H1 (cell line): ENCODE measurements at regions not wholly inside any gene's neighbourhood (a gene's known extent, or its start where the extent isn't known, plus 50 kb on each side); places are given as distances from the start of the nearest gene placed in this dataset.

Source experiments
- CTCF ChIA-PET: fragments of 300-600 bp; sonication (Branson Sonifier 250); formaldehyde crosslinking; loops from one replicate; lab custom pipeline; 2021; ENCODE audit not compliant: partially characterized antibody; lab: Charles Lee
- POLR2A ChIA-PET: fragments of 300-600 bp; sonication (Branson Sonifier 250); formaldehyde crosslinking; loops from one replicate; lab custom pipeline; 2021; ENCODE audit warnings: inconsistent platforms; ENCODE audit not compliant: partially characterized antibody; lab: Charles Lee
- DNase-seq, 2 experiments: peaks; one replicate each; pipeline versions ENCODE4 v3.0.0 to v3.0.0-alpha.2; 2010 to 2022; ENCODE audit warnings: low spot score in 2 of 2, low read depth in 1 of 2, mixed read lengths in 1 of 2
- FAIRE-seq: peaks from 2 replicates; lab custom pipeline; 2011; peaks lifted over from hg19 to GRCh38; lab: Jason Lieb, UNC
- H2AFZ ChIP-seq: 2 replicates; pipeline ENCODE4 v1.8.1; 2012; ENCODE audit warnings: low read length, inconsistent platforms
- H2AK5ac ChIP-seq: 2 replicates; pipeline ENCODE4 v1.6.1; 2013; ENCODE audit warnings: low read depth, low read length
- H2BK120ac ChIP-seq: replicated peaks from 2 replicates; pipeline ENCODE3; 2013; ENCODE audit warnings: low read depth, low read length, inconsistent platforms
- H2BK12ac ChIP-seq: 2 replicates; pipeline ENCODE4 v1.6.1; 2013; ENCODE audit warnings: low read depth, low read length
- H2BK15ac ChIP-seq: 2 replicates; pipeline ENCODE4 v1.6.1; 2013; ENCODE audit warnings: low read length
- H2BK20ac ChIP-seq: 2 replicates; pipeline ENCODE4 v1.6.1; 2013; ENCODE audit warnings: low read length
- H2BK5ac ChIP-seq: 2 replicates; pipeline ENCODE4 v1.6.1; 2013; ENCODE audit warnings: low read depth, low read length
- H3K14ac ChIP-seq: 2 replicates; pipeline ENCODE4 v1.6.1; 2013; ENCODE audit warnings: inconsistent platforms; ENCODE audit not compliant: insufficient read length
- H3K18ac ChIP-seq: 2 replicates; pipeline ENCODE4 v1.6.1; 2013; ENCODE audit warnings: low read length; ENCODE audit errors: extremely low read depth
- H3K23ac ChIP-seq: 2 replicates; pipeline ENCODE4 v1.6.1; 2013; ENCODE audit warnings: inconsistent platforms; ENCODE audit not compliant: insufficient read length
- H3K23me2 ChIP-seq: 2 replicates; pipeline ENCODE4 v1.6.1; 2013; ENCODE audit warnings: low read depth, low read length
- H3K27ac ChIP-seq: 2 replicates; pipeline ENCODE4 v1.6.1; 2011; ENCODE audit warnings: low read depth, low read length, inconsistent platforms
- H3K27me3 ChIP-seq, 4 experiments: replicated peaks in 1 of 4; 1 replicate in 1 of 4; 2 replicates in 3 of 4; pipeline versions ENCODE4 v1.6.1 to v1.8.1; 2011 to 2013; ENCODE audit warnings: low read length in 3 of 4, mild to moderate bottlenecking in 3 of 4, inconsistent platforms in 2 of 4, mixed read lengths in 2 of 4, moderate library complexity in 1 of 4; ENCODE audit not compliant: control insufficient read depth in 3 of 4, insufficient read depth in 3 of 4; ENCODE audit errors: extremely low read depth in 1 of 4
- H3K36me3 ChIP-seq, 4 experiments: 2 replicates each; pipeline versions ENCODE4 v1.6.1 to v1.8.1; 2011 to 2013; ENCODE audit warnings: mild to moderate bottlenecking in 4 of 4, low read length in 3 of 4, moderate library complexity in 2 of 4, control low read depth in 1 of 4, inconsistent platforms in 1 of 4; ENCODE audit not compliant: insufficient read depth in 4 of 4, control insufficient read depth in 2 of 4
- H3K4ac ChIP-seq: replicated peaks from 2 replicates; pipeline ENCODE3; 2013; ENCODE audit warnings: low read length, low read depth, mixed read lengths, inconsistent platforms; ENCODE audit not compliant: insufficient read length
- H3K4me1 ChIP-seq, 4 experiments: replicated peaks in 1 of 4; 1 replicate in 1 of 4; 2 replicates in 3 of 4; pipeline versions ENCODE4 v1.6.1 to v1.8.1; 2011 to 2013; ENCODE audit warnings: low read length in 3 of 4, inconsistent platforms in 2 of 4, mixed read lengths in 1 of 4; ENCODE audit not compliant: insufficient read depth in 4 of 4, control insufficient read depth in 3 of 4
- H3K4me2 ChIP-seq, 2 experiments: 2 replicates each; pipeline versions ENCODE4 v1.6.1 to v1.8.1; 2011 to 2013; ENCODE audit warnings: low read depth in 2 of 2, low read length in 2 of 2, control low read depth in 1 of 2, inconsistent platforms in 1 of 2, mild to moderate bottlenecking in 1 of 2; ENCODE audit not compliant: insufficient read depth in 1 of 2
- H3K4me3 ChIP-seq, 4 experiments: fragments of 200-600, 300-600 bp in 1 of 4; sonication (generic), shearing (Covaris generic), sonication (Bioruptor Twin) in 1 of 4; 2 replicates each; pipeline versions ENCODE4 v1.5.1 to v1.8.1; 2011 to 2016; ENCODE audit warnings: low read length in 4 of 4, low read depth in 3 of 4, control low read depth in 2 of 4, inconsistent platforms in 2 of 4, mild to moderate bottlenecking in 2 of 4, mixed read lengths in 1 of 4, moderate library complexity in 1 of 4; ENCODE audit not compliant: insufficient read depth in 2 of 4; ENCODE audit errors: extremely low read depth in 1 of 4
- H3K56ac ChIP-seq: replicated peaks from 2 replicates; pipeline ENCODE3; 2013; ENCODE audit warnings: low read depth, mild to moderate bottlenecking, mixed read lengths, low read length, inconsistent platforms; ENCODE audit not compliant: insufficient read length
- H3K79me1 ChIP-seq: 2 replicates; pipeline ENCODE4 v1.6.1; 2013; ENCODE audit warnings: low read depth, low read length, control low read depth
- H3K79me2 ChIP-seq, 2 experiments: 2 replicates each; pipeline versions ENCODE4 v1.6.1 to v1.8.1; 2012 to 2013; ENCODE audit warnings: low read length in 2 of 2, mild to moderate bottlenecking in 2 of 2, inconsistent platforms in 1 of 2; ENCODE audit not compliant: insufficient read depth in 2 of 2, control insufficient read depth in 1 of 2
- H3K9ac ChIP-seq, 4 experiments: replicated peaks in 1 of 4; 1 replicate in 1 of 4; 2 replicates in 3 of 4; pipeline versions ENCODE4 v1.6.1 to v1.8.1; 2011 to 2013; ENCODE audit warnings: low read depth in 3 of 4, low read length in 3 of 4, control low read depth in 2 of 4, mild to moderate bottlenecking in 2 of 4, moderate library complexity in 2 of 4, inconsistent platforms in 1 of 4; ENCODE audit errors: extremely low read depth in 1 of 4
- H3K9me3 ChIP-seq, 2 experiments: 2 replicates each; pipeline versions ENCODE4 v1.6.1 to v1.8.1; 2012 to 2013; ENCODE audit warnings: mild to moderate bottlenecking in 2 of 2, moderate library complexity in 2 of 2, control low read depth in 1 of 2, inconsistent platforms in 1 of 2, low read depth in 1 of 2, low read length in 1 of 2, mixed read lengths in 1 of 2; ENCODE audit not compliant: insufficient read depth in 2 of 2
- H4K20me1 ChIP-seq, 2 experiments: replicated peaks in 1 of 2; 2 replicates each; pipeline versions ENCODE3 to v1.8.1; 2011 to 2013; ENCODE audit warnings: inconsistent platforms in 2 of 2, low read length in 2 of 2, mild to moderate bottlenecking in 1 of 2; ENCODE audit not compliant: insufficient read depth in 2 of 2, control insufficient read depth in 1 of 2
- H4K5ac ChIP-seq: 2 replicates; pipeline ENCODE4 v1.6.1; 2013; ENCODE audit warnings: low read length, low read depth, mixed read lengths, inconsistent platforms; ENCODE audit not compliant: insufficient read length
- H4K8ac ChIP-seq: 2 replicates; pipeline ENCODE4 v1.8.0; 2013; ENCODE audit warnings: mild to moderate bottlenecking, moderate library complexity, low read length, inconsistent platforms; ENCODE audit not compliant: insufficient read depth; ENCODE audit errors: extremely low read depth
- H4K91ac ChIP-seq: replicated peaks from 2 replicates; pipeline ENCODE3; 2013; ENCODE audit warnings: low read length, mixed read lengths, inconsistent platforms; ENCODE audit not compliant: insufficient read length
- JUND ChIP-seq: IDR thresholded peaks from 2 replicates; pipeline ENCODE4 v1.6.1; 2011; ENCODE audit warnings: mild to moderate bottlenecking, improper control_type of control experiment, low read length
- NRF1 ChIP-seq: IDR thresholded peaks from 2 replicates; pipeline ENCODE4 v1.6.1; 2011; ENCODE audit warnings: mild to moderate bottlenecking, low read depth, low read length, improper control_type of control experiment
- POLR2AphosphoS5 ChIP-seq: IDR thresholded peaks from 2 replicates; pipeline ENCODE4 v1.6.1; 2011; ENCODE audit warnings: low read depth, low read length
- SIRT6 ChIP-seq: IDR thresholded peaks from one replicate; pipeline ENCODE4 v1.7.1; 2012; ENCODE audit warnings: low read length, inconsistent platforms
- SP2 ChIP-seq: IDR thresholded peaks from 2 replicates; pipeline ENCODE4 v1.6.1; 2012; ENCODE audit warnings: mild to moderate bottlenecking, low read length, inconsistent platforms
- TAF1 ChIP-seq: IDR thresholded peaks from 2 replicates; pipeline ENCODE4 v1.6.1; 2011; ENCODE audit warnings: mild to moderate bottlenecking, low read depth, low read length
- TCF12 ChIP-seq: IDR thresholded peaks from 2 replicates; pipeline ENCODE4 v1.6.1; 2011; ENCODE audit warnings: low read depth, mild to moderate bottlenecking, low read length
- WGBS, 2 experiments: shearing (Covaris generic) in 1 of 2; methylation state at CpG; one replicate each; pipeline versions ENCODE4 v1.1.6 to v1.1.7; 2013 to 2015; ENCODE audit warnings: low lambda C conversion rate in 2 of 2, mixed read lengths in 2 of 2, inconsistent platforms in 1 of 2, low coverage in 1 of 2, missing lambda C conversion rate in 1 of 2; ENCODE audit not compliant: insufficient replicate concordance in 2 of 2, insufficient coverage in 1 of 2, insufficient read length in 1 of 2; ENCODE audit errors: extremely low coverage in 1 of 2, missing lambda C conversion rate in 1 of 2; 5-methylcytosine and 5-hydroxymethylcytosine counted together

GRCh38 chr1:177809819-177810218 is 160.0 kb downstream of the SEC16B start:
- Histone ChIP-seq H2AK5ac (no peak overlapping the region), H2AFZ (no peak overlapping the region), H3K4me1 (no peaks in the 10 kb centered on the region), H2BK15ac (no peak overlapping the region), H2BK120ac (no peak overlapping the region), H4K8ac (no peak overlapping the region), H3K27me3 (no peaks in the 10 kb centered on the region), H2BK5ac (no peak overlapping the region), H3K14ac (no peak overlapping the region), H3K4ac (no peak overlapping the region), H3K4me3 (no peak overlapping the region), H2BK20ac (no peak overlapping the region), H3K4me2 (no peak overlapping the region), H3K9ac (no peak overlapping the region), H3K36me3 (no peaks in the 10 kb centered on the region), H3K18ac (no peak overlapping the region), H4K5ac (no peak overlapping the region), H3K56ac (no peak overlapping the region), H4K91ac (no peak overlapping the region), H3K23me2 (no peaks in the 10 kb centered on the region), H4K20me1 (no peaks in the 10 kb centered on the region), H3K79me1 (no peaks in the 10 kb centered on the region), H3K9me3 (no peaks in the 10 kb centered on the region), H3K27ac (no peak overlapping the region), H3K79me2 (no peaks in the 10 kb centered on the region), H3K23ac (no peak overlapping the region), H2BK12ac (no peak overlapping the region)
- DNase-seq (no peak), FAIRE-seq (no peak)
- ChIA-PET POLR2A (no interaction called here), CTCF (interaction anchor here (0.9 kb wide), 1 partner anchor 57 kb away, joined by 3 read pairs; no protein-coding TSS in a partner anchor)
- WGBS, 2 experiments = 90% methylated on average over 5 of the region's 5 CpGs; no CpG with 5 or more reads in 1 of the 2 experiments
- no peak for TF ChIP-seq TCF12
- TF ChIP-seq JUND = no peak
- no peak for TF ChIP-seq NRF1
- no peak for TF ChIP-seq POLR2AphosphoS5
- TF ChIP-seq SP2 = no peak
- TF ChIP-seq SIRT6 = no peak
- TF ChIP-seq TAF1 = no peak
